ENCODE measurements at regions not wholly inside any gene's neighbourhood (a gene's known extent, or its start where the extent isn't known, plus 50 kb on each side); places are given as distances from the start of the nearest gene placed in this dataset.
A peak's percentile ranks its signal among the peaks of the same experiment; 100 is the strongest.
"Not testable (repeated sequence)": the region's sequence is repeated elsewhere in the genome, so short reads cannot be mapped to it uniquely, and the experiment has no call there.

DNA sequence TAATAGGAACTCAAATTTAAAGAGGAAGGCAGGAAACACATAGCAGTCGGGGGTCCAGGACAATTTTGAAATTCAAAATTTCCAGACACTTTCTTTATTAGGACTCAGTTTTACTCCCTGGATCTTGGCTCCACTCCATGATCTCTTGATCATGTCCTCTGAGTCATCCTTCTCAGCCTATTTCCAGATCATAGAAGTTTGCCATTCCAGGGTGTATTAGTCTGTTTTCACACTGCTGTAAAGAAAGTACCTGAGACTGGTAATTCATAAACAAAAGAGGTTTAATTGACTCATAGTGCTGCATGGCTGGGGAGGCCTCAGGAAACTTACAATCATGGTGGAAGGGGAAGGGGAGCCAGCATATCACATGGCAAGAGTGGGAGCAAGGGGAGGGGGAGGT, 564.7 kb upstream of the ACTRT1 start:
- DNase-seq (ENCODE audit: low spot score): peak; percentile 54

DNA sequence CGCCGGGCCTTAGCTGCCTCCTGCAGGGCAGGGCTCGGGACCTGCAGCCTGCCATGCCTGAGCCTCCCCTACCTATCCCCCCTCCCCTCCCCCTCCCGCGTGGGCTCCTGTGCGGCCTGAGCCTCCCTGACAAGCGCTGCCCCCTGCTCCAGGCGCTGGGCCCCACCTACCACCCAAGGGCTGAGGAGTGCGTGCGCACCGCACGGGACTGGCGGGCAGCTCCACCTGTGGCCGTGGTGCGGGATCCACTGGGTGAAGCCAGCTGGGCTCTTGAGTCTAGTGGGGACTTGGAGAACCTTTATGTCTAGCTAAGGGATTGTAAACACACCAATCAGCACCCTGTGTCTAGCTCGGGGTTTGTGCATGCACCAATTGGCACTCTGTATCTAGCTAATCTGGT, 554.6 kb upstream of the ACTRT1 start:
- DNase-seq (ENCODE audit: low spot score): not testable (repeated sequence)

DNA sequence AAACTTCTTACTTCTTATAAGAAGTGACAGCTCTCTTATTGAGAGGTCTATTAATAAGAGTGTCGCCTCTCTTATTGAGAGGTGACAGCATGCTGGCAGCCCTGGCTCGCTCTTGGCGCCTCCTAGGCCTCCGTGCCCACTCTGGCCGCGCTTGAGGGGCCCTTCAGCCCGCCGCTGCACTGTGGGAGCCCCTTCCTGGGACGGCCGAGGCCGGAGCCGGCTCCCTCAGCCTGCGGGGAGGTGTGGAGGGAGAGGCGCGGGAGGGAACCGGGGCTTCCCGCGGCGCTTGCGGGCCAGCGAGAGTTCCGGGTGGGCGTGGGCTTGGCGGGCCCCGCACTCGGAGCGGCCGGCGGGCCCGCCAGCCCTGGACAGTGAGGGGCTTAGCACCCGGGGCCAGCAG, 554.2 kb upstream of the ACTRT1 start:
- DNase-seq (ENCODE audit: low spot score): not testable (repeated sequence)

DNA sequence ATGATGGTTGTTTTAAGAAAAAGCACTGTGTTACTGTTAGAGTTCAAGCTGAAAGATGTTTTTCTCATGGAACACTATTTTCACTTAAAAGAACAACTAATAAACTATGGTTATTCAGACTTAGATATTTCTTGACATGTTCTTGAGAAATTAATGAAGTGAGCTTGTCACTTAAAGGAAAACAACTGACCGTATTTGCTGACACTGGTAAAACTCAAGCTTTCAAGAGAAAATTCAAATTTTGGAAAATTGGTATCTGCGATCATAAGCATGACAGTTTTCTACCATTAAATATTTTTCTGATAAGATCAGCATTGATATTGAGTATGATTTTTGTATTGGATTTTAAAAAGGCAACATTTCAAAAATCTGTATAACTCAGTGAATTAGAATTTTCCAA, 549.5 kb upstream of the ACTRT1 start:
- DNase-seq (ENCODE audit: low spot score): no peak

DNA sequence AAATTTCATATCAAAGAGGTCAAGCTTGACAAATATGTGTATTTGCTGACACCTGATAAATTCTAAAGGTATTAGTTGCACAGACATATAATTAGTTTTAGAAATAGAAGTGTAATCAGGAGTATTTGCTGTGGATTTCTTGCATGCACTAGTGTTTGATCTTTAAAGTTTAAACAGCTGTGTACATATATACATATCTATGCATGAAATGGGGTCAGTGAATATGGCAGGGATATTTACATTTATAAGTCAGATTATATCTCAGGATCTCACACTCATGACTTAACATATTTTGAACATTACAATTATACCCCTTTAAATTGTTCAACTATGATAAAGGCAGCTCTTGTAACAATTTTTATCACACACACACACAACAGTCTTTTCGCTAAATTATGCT, 547.4 kb upstream of the ACTRT1 start:
- no peak for DNase-seq (ENCODE audit: low spot score)

DNA sequence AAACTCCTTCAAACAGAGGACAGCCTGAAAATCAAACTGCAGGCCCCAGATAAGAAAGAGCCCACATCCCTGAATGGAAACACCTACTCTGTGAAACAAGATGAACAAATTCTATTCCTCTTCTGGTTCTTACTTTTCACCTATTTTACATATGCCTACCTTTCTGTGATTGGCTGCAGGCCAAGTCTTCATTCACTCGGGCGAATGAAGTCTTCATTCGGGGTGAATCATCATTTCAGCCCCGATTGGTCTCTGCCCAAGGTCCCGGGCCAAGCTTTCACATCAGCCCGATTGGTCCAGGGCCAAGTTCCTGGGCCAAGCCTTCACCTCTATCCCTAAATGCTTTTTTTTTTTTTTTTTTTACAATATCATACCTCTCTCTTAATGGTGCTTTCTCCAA, 529.8 kb upstream of the ACTRT1 start:
- no peak for DNase-seq (ENCODE audit: low spot score)

DNA sequence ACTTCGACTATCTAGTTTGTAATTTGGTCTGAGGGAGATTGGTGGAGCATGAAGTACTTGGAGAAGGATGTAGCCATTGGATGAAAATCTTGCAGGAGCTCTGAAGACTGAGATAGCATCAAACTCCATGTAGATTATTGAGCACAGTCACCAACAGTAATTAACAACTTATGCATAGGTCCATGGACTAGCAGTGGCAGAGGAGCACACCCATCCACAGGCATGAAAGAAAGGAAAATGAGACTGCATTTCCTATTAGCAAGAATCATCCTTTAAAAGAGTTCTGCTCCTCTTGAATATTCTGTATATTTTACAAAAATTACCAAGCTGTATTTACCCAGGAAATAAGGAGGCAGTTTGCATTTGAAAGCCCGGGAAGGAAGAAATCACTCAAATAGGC, 529.4 kb upstream of the ACTRT1 start:
- DNase-seq (ENCODE audit: low spot score): no peak

DNA sequence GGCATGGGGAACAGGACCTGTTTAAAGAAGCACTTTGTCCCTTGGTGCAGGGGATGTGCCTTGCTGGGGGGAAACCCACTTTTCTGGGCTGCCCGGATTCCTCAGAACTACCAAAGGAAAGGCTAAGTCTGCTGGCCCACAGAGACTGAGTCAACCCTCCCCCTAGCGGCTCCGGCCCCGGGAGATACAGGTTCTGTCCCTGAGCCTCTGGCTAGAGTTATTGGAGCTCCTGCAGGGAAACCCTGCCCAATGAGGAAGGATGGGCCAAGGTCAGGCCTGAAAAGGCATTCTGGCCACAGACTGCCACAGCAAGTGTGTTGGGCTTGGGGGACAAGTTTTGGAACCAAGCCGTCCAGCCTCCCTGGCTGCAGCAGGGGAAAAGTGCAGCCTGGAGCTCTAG, 490.9 kb upstream of the ACTRT1 start:
- no peak for DNase-seq (ENCODE audit: low spot score)

DNA sequence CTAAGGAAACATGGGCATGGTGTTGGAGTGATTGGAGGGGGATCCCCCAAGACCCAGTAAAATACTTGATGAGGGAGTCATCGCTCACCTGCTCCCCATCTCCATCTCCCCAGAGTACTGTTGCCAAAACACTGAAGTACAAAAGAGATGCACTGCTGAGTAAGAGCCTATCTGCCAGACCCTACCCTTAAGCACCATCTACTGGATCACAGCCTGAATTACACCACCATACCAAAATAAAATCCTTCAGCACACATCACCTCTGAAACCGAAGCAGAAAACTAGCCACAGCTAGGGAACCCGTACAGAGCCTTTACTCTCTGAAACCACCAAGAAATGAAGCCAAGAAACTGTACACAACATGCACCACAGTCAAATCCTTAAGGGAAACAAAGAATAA, 466.3 kb upstream of the ACTRT1 start:
- peak; percentile 47 for DNase-seq (ENCODE audit: low spot score)

DNA sequence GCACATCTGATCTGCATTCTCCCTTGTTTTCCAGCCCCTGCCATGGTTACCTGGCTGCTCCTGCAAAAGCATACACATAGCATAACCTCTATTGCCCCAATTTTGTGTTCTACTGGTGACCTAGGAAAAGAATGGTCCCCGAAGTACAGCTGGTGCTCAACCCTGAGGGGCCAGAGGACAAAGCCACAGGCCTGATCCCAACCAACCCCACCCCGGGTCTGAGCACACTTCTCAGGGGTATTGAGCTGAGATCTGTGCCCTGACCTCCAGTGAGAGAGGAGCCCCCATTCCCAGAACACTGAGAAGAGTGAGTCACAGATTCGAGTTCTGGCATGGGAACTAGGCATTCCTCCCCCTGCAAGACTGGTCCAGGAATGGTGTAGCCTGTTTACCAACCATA, 465.5 kb upstream of the ACTRT1 start:
- DNase-seq (ENCODE audit: low spot score): no peak

DNA sequence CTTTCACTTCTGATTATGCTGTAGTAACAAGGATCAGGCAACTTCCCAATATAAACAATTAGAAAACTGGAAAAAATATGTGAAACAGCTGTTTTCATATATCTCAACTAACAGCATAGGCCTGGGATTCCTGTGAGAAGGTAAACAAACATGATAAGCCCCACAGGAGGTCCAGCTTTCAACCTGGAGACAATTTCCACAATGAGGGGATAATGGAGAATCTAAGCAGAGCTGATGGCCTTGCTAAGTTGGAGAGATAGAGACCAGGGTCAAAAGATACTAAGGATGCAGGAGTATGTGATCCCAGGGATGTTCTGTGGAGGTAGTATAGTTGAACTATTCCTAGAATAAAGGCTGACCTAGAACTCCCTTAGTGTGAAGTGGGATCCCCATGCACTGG, 452.3 kb upstream of the ACTRT1 start:
- DNase-seq (ENCODE audit: low spot score): no peak

DNA sequence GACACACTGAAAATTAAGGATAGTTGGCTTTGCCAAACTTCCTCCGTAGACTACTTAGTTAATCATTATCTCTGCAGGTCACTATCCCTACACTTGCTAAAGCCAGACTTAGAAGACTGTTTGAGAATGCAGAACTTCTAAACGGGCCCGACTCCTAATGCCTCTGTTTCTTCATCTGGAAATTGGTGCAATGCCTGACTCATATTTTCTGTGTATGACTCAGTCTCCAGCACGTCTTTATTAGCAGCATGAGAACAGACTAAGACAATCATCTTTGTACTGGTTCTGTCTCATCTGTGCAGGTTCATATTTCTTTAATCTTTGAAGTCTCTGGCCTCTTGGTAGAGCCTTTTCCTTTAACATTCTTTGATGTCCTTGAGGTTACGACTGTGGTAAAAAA, 411.9 kb upstream of the ACTRT1 start:
- peak; percentile 88 for DNase-seq (ENCODE audit: low spot score)

DNA sequence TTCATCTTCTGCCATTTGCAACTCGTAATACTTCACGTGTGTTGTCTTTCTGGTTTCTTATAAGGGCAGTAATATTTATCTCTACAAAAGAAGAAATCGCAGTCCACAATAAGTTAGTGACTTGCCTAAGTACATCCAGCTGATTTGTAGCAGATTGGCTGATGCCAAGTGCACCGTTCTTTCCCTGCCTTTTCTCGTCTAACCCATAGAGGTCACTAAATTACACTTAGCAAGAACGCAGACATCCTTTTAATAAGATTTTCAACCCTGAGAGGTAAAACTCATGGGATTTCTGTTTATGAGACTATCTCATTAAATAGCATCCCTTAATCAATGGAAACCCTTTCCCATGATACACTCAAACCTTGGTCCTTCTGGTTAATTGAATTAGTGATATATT, 408.6 kb upstream of the ACTRT1 start:
- peak; percentile 6 for DNase-seq (ENCODE audit: low spot score)

DNA sequence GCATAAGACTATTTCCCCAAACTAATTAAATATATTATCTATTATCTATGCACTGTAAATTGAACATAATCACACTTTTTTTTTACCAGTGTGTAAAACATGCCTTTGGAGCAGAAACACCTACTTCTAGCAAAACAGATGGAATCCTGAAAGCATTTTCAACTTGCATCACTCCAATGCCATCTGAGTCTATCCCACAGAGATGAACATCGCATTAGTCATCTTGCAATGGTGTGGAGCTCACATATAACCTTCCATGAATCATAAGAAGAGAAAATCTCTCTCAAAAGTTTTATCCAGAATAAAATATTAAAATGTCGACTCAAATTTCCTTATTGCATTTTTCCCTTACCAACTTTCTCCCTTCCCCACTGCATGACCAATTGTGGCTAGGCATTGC, 406.7 kb upstream of the ACTRT1 start:
- peak; percentile 72 for DNase-seq (ENCODE audit: low spot score)

DNA sequence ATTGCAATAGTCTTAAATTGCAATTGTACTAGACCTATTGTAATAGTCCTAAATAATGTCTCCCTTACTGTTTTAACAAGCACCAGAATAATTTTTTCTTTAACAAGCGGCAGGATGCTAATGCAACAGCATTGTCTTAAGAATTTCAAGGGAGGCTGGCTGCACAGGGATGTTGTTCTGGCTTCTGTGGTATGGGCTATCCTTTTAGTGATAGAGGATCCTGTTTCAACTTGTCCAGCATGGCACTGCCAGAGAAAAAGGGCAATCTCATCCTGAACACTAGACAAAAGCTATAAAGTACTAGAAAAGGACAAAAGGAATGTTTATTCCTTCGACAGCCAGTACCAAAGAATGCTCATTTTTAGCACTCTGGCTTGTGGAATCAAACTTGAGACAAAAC, 405.5 kb upstream of the ACTRT1 start:
- DNase-seq (ENCODE audit: low spot score): no peak

DNA sequence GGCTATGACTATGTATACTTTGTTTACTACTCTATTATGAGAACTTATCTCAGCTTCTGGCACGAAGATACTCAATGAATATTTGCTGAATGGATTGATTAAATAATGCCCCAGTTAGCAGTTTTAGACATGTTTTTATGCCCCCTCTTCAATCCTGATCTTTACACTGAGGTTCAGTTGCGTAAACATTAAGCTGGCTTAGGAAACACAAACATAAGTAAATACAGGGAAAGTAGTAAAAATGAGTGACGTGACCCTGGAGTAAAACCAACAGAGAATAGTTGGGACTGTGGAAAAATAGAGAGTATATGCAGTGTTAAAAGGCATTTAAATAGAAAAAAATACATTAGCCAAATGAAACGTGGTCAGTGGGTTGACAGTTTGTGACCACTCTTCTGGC, 387.0 kb upstream of the ACTRT1 start:
- no peak for DNase-seq (ENCODE audit: low spot score)

DNA sequence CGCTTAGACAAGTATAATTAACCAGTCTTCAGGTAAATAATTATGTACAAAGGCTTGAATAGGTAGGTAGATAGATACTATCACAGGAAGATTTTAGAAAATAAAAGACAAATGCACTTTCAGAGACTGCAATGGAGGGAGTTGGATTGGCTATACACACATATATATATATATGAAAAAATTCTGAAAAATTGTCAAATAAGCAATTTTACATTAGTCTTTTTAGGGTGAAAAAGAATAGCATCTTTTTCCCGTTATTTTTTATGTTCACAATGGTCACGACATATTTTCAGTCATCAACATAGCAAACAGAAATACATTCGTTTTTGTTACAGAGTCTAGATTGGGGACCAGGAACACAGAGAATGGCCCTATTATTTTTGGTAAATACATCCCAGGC, 385.9 kb upstream of the ACTRT1 start:
- DNase-seq (ENCODE audit: low spot score): no peak

DNA sequence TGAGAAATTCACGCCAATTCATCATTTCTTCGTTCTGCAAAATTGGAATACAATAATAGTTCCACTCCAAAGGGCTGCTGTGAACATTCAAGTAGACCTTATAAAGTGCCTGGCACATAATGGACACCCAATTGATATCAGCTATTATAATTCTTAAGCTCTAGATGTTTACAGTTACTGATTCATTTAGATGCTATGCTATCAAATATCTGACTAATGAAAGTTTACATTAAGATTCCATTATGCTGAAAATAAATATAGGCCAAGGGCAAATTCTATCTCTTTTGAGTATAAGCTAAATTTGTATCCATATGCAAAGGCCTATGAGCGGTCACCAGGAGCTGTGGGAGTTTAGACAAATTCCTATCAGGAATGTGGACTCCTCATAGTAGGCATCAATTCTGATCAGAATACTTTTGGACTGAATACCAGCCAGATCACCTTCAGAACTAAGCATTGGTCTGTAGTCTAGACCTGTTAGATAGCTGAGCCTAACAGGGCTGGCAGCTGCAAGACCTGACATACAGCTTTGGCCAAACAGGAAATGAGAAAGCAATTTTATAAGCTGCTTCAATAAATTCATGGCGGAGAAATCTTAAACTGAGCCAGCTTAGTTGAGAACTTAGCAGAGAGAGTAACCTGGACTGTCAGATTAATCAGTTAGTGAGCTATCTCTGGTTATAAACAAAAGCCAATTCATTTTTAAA, 384.3 kb upstream of the ACTRT1 start:
- DNase-seq (ENCODE audit: low spot score): no peak

DNA sequence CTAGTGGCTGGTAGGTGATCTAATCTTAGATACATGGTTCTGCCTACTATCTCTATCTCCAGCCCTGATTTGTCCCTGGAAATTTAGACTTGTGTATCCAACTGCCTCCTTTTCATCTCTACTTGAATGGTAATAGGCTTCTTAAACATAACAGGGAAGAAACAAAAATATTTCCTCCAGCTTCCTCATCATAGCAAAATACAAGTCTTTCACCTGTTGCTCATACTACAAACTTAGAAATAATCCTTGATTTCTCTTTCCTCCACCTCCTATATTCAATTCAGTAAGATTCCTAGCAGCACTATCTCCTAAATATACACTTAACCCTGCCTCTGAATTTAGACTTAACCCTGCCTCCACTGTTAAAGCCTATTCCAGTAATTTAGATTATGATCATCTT, 373.3 kb upstream of the ACTRT1 start:
- DNase-seq (ENCODE audit: low spot score): no peak

DNA sequence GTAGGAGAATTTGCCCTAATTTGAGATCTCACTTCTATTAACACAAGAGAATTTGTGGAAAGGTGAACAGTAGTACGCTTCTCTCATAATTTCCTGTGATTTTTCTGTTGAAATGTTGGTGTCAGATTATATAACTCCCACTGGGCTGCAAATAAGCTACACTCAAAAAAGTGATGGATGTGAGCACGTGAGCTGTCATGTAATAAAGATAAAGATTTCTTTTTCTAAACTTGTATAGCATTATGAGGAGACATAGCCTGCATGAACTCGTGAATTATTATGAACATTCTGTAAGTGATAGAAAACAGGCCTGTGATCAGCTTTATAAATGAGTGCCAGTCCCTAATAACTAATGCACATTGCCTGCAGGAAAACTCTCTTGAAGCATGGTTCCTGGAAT, 356.6 kb upstream of the ACTRT1 start:
- no peak for DNase-seq (ENCODE audit: low spot score)

DNA sequence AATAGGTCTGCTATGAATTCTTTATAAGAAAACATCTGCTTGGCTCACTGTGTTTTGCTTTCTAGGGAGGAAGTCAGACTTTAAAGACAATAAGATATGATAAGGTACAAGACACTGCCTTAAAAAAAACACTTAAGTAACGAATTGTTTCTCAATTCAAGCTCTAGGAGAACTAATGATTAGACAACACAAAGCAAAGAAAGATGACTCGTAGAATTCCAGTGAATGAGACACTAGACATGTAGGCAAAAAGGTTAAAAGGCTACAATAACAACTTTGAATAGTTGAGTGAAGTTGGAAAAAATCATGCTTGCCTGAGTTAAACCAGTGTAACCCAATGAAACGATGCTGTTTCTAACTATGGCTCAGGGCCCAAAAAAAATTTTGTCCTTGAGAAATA, 344.4 kb upstream of the ACTRT1 start:
- peak; percentile 63 for DNase-seq (ENCODE audit: low spot score)

DNA sequence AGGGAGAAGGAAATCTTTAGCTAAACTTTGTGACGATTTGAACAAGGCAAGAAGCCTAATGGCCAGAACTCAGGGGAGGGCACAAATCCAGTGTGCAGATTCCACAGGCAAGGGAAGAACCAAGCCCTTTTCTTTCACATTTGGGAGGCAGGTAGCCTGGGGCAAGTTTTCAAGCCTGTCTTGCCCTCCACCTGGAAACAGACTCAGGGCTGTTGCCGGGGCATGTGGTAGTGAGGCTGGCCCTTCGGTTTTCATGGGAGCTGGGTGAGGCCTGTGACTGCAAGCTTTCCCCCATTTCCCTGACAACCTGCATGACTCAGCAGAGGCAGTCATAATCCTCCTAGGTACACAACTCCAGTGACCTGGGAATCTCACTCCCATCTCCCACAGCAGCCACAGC, 331.6 kb upstream of the ACTRT1 start:
- peak; percentile 18 for DNase-seq (ENCODE audit: low spot score)

DNA sequence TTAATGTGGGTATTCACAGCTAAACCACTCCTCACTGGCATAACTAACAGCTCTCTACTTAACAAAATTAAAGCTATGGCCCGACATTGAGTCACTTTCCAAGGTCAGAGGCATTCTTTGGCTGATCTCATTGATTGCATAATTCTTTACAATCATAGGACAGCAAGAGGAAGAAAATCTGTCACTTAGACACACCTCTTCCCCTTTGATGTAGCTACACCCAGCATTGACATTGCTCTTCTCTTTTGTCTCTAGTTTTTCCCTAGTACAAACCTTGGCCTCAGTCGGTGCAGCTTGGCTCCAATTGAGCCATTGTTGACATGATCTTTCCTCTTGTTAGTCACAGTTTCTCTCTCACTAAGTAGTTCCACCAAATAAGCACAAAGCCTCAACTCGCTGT, 313.3 kb upstream of the ACTRT1 start:
- DNase-seq (ENCODE audit: low spot score): no peak

DNA sequence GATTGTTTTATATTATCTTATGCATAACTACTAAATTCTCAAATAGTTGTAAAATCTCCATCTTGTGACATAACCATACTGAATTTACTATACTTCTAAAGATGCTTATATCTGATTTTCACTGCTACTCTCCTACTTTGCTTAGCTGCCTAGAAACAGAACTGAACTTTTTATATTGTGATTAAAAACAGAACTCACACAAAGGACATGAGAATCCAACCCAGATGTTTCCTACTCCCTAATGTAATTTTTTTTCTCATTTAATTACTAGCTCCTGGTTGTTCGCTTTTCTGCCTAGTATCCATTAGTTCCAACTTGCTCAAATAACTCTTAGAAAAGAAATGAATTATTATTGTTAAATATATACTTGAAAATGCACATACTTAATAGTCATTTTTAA, 283.5 kb upstream of the ACTRT1 start:
- DNase-seq (ENCODE audit: low spot score): no peak

DNA sequence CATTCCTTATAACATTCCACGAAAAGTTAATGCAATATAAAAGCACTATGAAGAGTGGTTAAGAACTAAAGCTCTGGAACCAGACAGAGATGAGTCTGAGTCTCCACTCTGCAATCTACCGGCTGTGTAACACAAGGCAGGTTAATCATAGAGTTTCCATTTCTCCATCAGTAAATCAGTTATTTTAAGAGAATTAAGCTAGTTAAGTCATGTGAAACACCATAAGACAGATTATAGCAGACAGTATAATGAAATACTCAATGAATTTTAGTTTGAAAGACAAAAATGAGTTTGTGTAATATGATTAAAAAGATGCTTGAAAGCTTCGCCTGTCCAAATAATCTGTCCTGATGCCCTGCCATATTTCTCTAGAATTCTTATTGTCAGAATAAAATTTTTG, 282.6 kb upstream of the ACTRT1 start:
- no peak for DNase-seq (ENCODE audit: low spot score)

All from kidney tubule cell (primary cell).